ENCODE measurements at regions not wholly inside any gene's neighbourhood (a gene's known extent, or its start where the extent isn't known, plus 50 kb on each side); places are given as distances from the start of the nearest gene placed in this dataset.

DNA sequence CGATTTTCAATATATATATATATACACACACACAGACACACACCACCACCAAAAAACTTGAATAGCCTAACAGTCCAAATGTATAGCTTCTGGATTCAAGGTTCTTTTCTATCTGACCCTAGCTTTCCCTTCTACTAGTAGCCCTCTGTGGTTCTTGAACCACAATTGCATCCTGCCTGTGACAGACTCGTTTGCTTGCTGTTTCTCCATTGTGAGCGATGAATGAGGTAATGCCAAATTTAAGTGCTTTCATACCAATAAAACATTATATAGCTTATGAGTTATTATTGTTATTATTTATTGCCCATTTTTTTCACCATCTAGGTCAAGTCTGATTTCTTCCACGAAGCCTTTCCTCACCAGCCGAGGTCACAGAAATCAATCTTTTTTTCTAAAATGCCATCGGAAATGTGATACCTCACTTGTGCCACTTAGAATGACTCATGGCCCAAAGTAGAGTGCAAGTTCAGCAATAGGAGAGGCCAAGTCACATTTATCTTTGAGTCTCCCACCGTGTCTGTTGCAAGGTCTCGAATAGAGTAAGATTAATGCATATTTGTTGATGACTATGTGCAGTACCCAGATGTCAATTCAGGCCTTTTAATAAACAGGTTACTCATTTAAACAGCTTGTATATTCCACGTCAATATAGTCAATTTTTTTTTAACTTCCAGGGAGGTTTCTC is 1015.8 kb upstream of the SEL1L start:
- Histone ChIP-seq H3K9me3 (ENCODE audit: low read depth) (no peaks in the 10 kb centered on the region), H3F3A (ENCODE audit: insufficient read depth) (no peaks in the 10 kb centered on the region), H3K27me3 (replicated peaks; ENCODE audit: insufficient read depth) (no peaks in the 10 kb centered on the region), H4K20me1 (ENCODE audit: insufficient read depth) (no peaks in the 10 kb centered on the region), H3K9ac (no peak overlapping the region), H3K4me3 (no peak overlapping the region), H3K36me3 (ENCODE audit: low read depth) (no peaks in the 10 kb centered on the region), H3K27ac (no peak overlapping the region), H3K79me2 (ENCODE audit: insufficient read depth) (no peaks in the 10 kb centered on the region), H2AFZ (no peak overlapping the region), H3K4me1 (ENCODE audit: insufficient read depth) (no peaks in the 10 kb centered on the region), H3K4me2 (ENCODE audit: unreplicated experiment) (no peak overlapping the region), H3K9me2 (ENCODE audit: insufficient read depth) (no peaks in the 10 kb centered on the region)
- TF ChIP-seq EZH2 (IDR thresholded peaks at IDR 0.05; ENCODE audit: insufficient read depth, poor library complexity, severe bottlenecking) = no peak
- no peak for TF ChIP-seq EZH2phosphoT487 (IDR thresholded peaks at IDR 0.05; ENCODE audit: insufficient read depth, low read depth)
- WGBS, 2 experiments (ENCODE audit: low coverage in 1 of 2, low lambda C conversion rate in 2 of 2, missing lambda C conversion rate in 2 of 2) = 42 to 43% methylated on average over 9 of the region's 9 CpGs
- in situ Hi-C loops (cut with MboI) = no loop called here
- no peak for DNase-seq

GRCh38 chr14:82562881-82563280 is 1029.2 kb upstream of the SEL1L start:
- Histone ChIP-seq H3K4me1 (ENCODE audit: insufficient read depth) (no peaks in the 10 kb centered on the region), H2AFZ (no peak overlapping the region), H3K9ac (no peak overlapping the region), H3K79me2 (ENCODE audit: insufficient read depth) (no peaks in the 10 kb centered on the region), H3K36me3 (ENCODE audit: low read depth) (no peaks in the 10 kb centered on the region), H3K4me2 (ENCODE audit: unreplicated experiment) (no peak overlapping the region), H3F3A (ENCODE audit: insufficient read depth) (no peaks in the 10 kb centered on the region), H3K9me2 (ENCODE audit: insufficient read depth) (no peaks in the 10 kb centered on the region), H3K4me3 (no peak overlapping the region), H3K27ac (no peak overlapping the region), H3K9me3 (ENCODE audit: low read depth) (no peaks in the 10 kb centered on the region), H3K27me3 (replicated peaks; ENCODE audit: insufficient read depth) (no peaks in the 10 kb centered on the region), H4K20me1 (ENCODE audit: insufficient read depth) (no peaks in the 10 kb centered on the region)
- 3 to 4% methylated on average over 2 of the region's 2 CpGs for WGBS, 2 experiments (ENCODE audit: low coverage in 1 of 2, low lambda C conversion rate in 2 of 2, missing lambda C conversion rate in 2 of 2)
- no peak for TF ChIP-seq EZH2phosphoT487 (IDR thresholded peaks at IDR 0.05; ENCODE audit: insufficient read depth, low read depth)
- in situ Hi-C loops (cut with MboI) = no loop called here
- DNase-seq = no peak

- no peak for TF ChIP-seq EZH2 (IDR thresholded peaks at IDR 0.05; ENCODE audit: insufficient read depth, poor library complexity, severe bottlenecking)
- TF ChIP-seq EZH2phosphoT487 (IDR thresholded peaks at IDR 0.05; ENCODE audit: insufficient read depth, low read depth) = no peak
- Histone ChIP-seq H3K4me3 (no peak overlapping the region), H4K20me1 (ENCODE audit: insufficient read depth) (no peaks in the 10 kb centered on the region), H3K4me2 (ENCODE audit: unreplicated experiment) (no peak overlapping the region), H3K27ac (no peak overlapping the region), H3K79me2 (ENCODE audit: insufficient read depth) (no peaks in the 10 kb centered on the region), H2AFZ (no peak overlapping the region), H3K9me3 (ENCODE audit: low read depth) (no peaks in the 10 kb centered on the region), H3K27me3 (replicated peaks; ENCODE audit: insufficient read depth) (no peaks in the 10 kb centered on the region), H3K9ac (no peak overlapping the region), H3K9me2 (ENCODE audit: insufficient read depth) (no peaks in the 10 kb centered on the region), H3F3A (ENCODE audit: insufficient read depth) (no peaks in the 10 kb centered on the region), H3K4me1 (ENCODE audit: insufficient read depth) (no peaks in the 10 kb centered on the region), H3K36me3 (ENCODE audit: low read depth) (no peaks in the 10 kb centered on the region)
- in situ Hi-C loops (cut with MboI) = no loop called here
- 4 to 10% methylated on average over 1 of the region's 1 CpG for WGBS, 2 experiments (ENCODE audit: low coverage in 1 of 2, low lambda C conversion rate in 2 of 2, missing lambda C conversion rate in 2 of 2)
- no peak for DNase-seq
Observed at GRCh38 chr14:82565825-82566224, 1032.2 kb upstream of the SEL1L start.

- no peak overlapping the region for H3K4me2 ChIP-seq (ENCODE audit: unreplicated experiment)
- H3K4me1 ChIP-seq (ENCODE audit: insufficient read depth) = no peaks in the 10 kb centered on the region
- no peaks in the 10 kb centered on the region for H3K9me3 ChIP-seq (ENCODE audit: low read depth)
- no peak for TF ChIP-seq EZH2phosphoT487 (IDR thresholded peaks at IDR 0.05; ENCODE audit: insufficient read depth, low read depth)
- no peak for TF ChIP-seq EZH2 (IDR thresholded peaks at IDR 0.05; ENCODE audit: insufficient read depth, poor library complexity, severe bottlenecking)
- in situ Hi-C loops (cut with MboI) = no loop called here
- H3F3A ChIP-seq (ENCODE audit: insufficient read depth) = no peaks in the 10 kb centered on the region
- no peaks in the 10 kb centered on the region for H3K79me2 ChIP-seq (ENCODE audit: insufficient read depth)
- H3K9ac ChIP-seq = no peak overlapping the region
- H4K20me1 ChIP-seq (ENCODE audit: insufficient read depth) = no peaks in the 10 kb centered on the region
- H3K36me3 ChIP-seq (ENCODE audit: low read depth) = no peaks in the 10 kb centered on the region
- 18 to 21% methylated on average over 3 of the region's 3 CpGs for WGBS, 2 experiments (ENCODE audit: low coverage in 1 of 2, low lambda C conversion rate in 2 of 2, missing lambda C conversion rate in 2 of 2)
- no peaks in the 10 kb centered on the region for H3K9me2 ChIP-seq (ENCODE audit: insufficient read depth)
- H2AFZ ChIP-seq = no peak overlapping the region
- H3K27me3 ChIP-seq (replicated peaks; ENCODE audit: insufficient read depth) = no peaks in the 10 kb centered on the region
- no peak overlapping the region for H3K4me3 ChIP-seq
- no peak overlapping the region for H3K27ac ChIP-seq
- no peak for DNase-seq
Observed at GRCh38 chr14:82587226-82587625, 1053.6 kb upstream of the SEL1L start.

GRCh38 chr14:82595466-82595865 is 1061.8 kb upstream of the SEL1L start:
- no peaks in the 10 kb centered on the region for H3K36me3 ChIP-seq (ENCODE audit: low read depth)
- no peak for TF ChIP-seq EZH2 (IDR thresholded peaks at IDR 0.05; ENCODE audit: insufficient read depth, poor library complexity, severe bottlenecking)
- TF ChIP-seq EZH2phosphoT487 (IDR thresholded peaks at IDR 0.05; ENCODE audit: insufficient read depth, low read depth) = no peak
- H3K27me3 ChIP-seq (replicated peaks; ENCODE audit: insufficient read depth) = no peaks in the 10 kb centered on the region
- H3K9me2 ChIP-seq (ENCODE audit: insufficient read depth) = no peaks in the 10 kb centered on the region
- no peak overlapping the region for H3K27ac ChIP-seq
- H3K9ac ChIP-seq = no peak overlapping the region
- no peaks in the 10 kb centered on the region for H3K4me1 ChIP-seq (ENCODE audit: insufficient read depth)
- in situ Hi-C loops (cut with MboI) = no loop called here
- no peaks in the 10 kb centered on the region for H4K20me1 ChIP-seq (ENCODE audit: insufficient read depth)
- no peak overlapping the region for H3K4me3 ChIP-seq
- H3K9me3 ChIP-seq (ENCODE audit: low read depth) = peaks cover 7% of the 10 kb centered on the region
- H3K79me2 ChIP-seq (ENCODE audit: insufficient read depth) = no peaks in the 10 kb centered on the region
- H2AFZ ChIP-seq = no peak overlapping the region
- H3F3A ChIP-seq (ENCODE audit: insufficient read depth) = no peaks in the 10 kb centered on the region
- H3K4me2 ChIP-seq (ENCODE audit: unreplicated experiment) = no peak overlapping the region
- no peak for DNase-seq
